HFF-Myc (cell line): ENCODE measurements at regions not wholly inside any gene's neighbourhood (a gene's known extent, or its start where the extent isn't known, plus 50 kb on each side); places are given as distances from the start of the nearest gene placed in this dataset.
"Not testable (repeated sequence)": the region's sequence is repeated elsewhere in the genome, so short reads cannot be mapped to it uniquely, and the experiment has no call there.

Source experiments
- DNase-seq: peaks from one replicate; pipeline ENCODE4 v3.0.0-alpha.2; 2011; ENCODE audit warnings: low read depth; ENCODE audit errors: extremely low read depth
- H3K4me3 ChIP-seq: replicated peaks from 2 replicates; pipeline ENCODE4 v1.5.1; 2011; ENCODE audit warnings: low read depth, mild to moderate bottlenecking, control low read depth, low read length
- CTCF ChIP-seq: IDR thresholded peaks from 2 replicates; pipeline ENCODE4 v1.5.1; 2012; ENCODE audit warnings: mild to moderate bottlenecking, low read depth, low read length, control low read depth; ENCODE audit errors: missing control alignments

GRCh38 chr15:69612112-69612511 lies 159.5 kb downstream of the RPLP1 start:
- no peak for DNase-seq
- no peak for TF ChIP-seq CTCF
- no peak overlapping the region for H3K4me3 ChIP-seq

- no peak overlapping the region for H3K4me3 ChIP-seq
- no peak for DNase-seq
- TF ChIP-seq CTCF, result no peak
Observed at GRCh38 chr15:69613182-69613581, 160.6 kb downstream of the RPLP1 start.

DNA sequence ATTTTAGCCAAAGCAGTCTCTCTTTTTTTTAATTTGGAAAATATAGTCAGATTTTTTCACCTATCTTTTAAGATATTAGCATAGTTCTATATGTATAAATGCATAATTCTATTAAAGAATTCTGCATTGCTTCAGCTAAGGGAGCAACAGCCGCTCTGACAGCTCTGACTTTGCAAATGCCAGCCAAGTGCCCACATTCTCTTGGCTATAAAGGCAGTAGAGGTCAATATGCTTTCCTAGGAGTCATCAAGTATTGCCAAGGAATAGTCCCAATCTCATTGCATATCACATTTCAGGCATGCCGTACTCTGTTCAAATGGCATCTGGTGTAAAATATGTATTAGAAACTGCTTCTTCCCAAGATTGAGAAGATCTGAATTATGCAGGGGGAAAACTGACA lies 161.4 kb downstream of the RPLP1 start:
- TF ChIP-seq CTCF, result no peak
- DNase-seq, result no peak
- no peak overlapping the region for H3K4me3 ChIP-seq

- DNase-seq, result no peak
- no peak overlapping the region for H3K4me3 ChIP-seq
- no peak for TF ChIP-seq CTCF
Observed at GRCh38 chr15:69615736-69616135, 163.1 kb downstream of the RPLP1 start.

DNA sequence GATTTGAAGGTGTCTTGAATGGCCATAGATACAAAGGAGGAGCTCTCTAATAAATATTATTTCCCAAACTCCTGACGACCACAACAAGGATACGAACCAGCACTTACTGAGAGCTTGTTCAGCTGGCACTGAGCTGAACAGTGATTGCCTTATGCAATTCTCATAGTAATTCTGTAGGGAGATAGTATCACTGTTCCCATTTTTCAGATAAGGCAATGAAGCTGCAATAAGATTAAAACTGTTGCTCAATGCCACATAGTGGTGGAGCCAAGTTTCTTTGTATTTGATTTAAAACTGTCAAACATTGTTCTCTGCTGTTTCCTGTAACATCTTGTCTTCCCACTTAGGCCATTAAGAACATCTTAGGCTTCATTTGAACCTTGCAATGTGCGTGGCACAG lies 163.9 kb downstream of the RPLP1 start:
- no peak for DNase-seq
- TF ChIP-seq CTCF, result no peak
- H3K4me3 ChIP-seq, result no peak overlapping the region

DNA sequence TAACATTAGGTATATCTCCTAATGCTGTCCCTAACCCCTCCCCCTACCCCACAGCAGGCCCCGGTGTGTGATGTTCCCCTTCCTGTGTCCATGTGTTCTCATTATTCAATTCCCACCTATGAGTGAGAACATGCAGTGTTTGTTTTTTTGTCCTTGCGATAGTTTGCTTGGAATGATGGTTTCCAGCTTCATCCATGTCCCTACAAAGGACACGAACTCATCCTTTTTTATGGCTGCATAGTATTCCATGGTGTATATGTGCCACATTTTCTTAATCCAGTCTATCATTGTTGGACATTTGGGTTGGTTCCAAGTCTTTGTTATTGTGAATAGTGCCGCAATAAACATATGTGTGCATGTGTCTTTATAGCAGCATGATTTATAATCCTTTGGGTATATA lies 164.5 kb downstream of the RPLP1 start:
- not testable (repeated sequence) for DNase-seq, H3K4me3 ChIP-seq

- no peak for DNase-seq
- no peak for TF ChIP-seq CTCF
- H3K4me3 ChIP-seq, result no peak overlapping the region
Observed at GRCh38 chr15:69623392-69624154, 171.0 kb downstream of the RPLP1 start.
